ENCODE measurements at regions not wholly inside any gene's neighbourhood (a gene's known extent, or its start where the extent isn't known, plus 50 kb on each side); places are given as distances from the start of the nearest gene placed in this dataset.

GRCh38 chr5:147046281-147046680, 167.7 kb upstream of the PPP2R2B start:
- Histone ChIP-seq H2AFZ (ENCODE audit: low read depth, low read length, poor library complexity, severe bottlenecking) (no peak overlapping the region), H3K27me3 (ENCODE audit: insufficient read depth, low read length) (peaks cover 17% of the 10 kb centered on the region), H3K36me3 (ENCODE audit: control insufficient read depth in 1 of 2, insufficient read depth in 2 of 2, low read length in 2 of 2) (no peaks in the 10 kb centered on the region), H3K4me3 (replicated peaks in 1 of 2; ENCODE audit: low read depth in 1 of 2, low read length in 2 of 2) (no peak overlapping the region), H3K79me2 (ENCODE audit: insufficient read depth, low read length) (no peaks in the 10 kb centered on the region), H3K4me1 (ENCODE audit: control insufficient read depth in 1 of 2, insufficient read depth in 2 of 2, low read length in 2 of 2) (no peaks in the 10 kb centered on the region), H3K9me2 (ENCODE audit: insufficient read depth) (no peaks in the 10 kb centered on the region), H4K20me1 (ENCODE audit: insufficient read depth) (no peaks in the 10 kb centered on the region), H3K9me3 (ENCODE audit: control insufficient read depth in 1 of 2, insufficient read depth in 1 of 2, low read depth in 1 of 2, low read length in 2 of 2) (no peaks in the 10 kb centered on the region), H3K27ac (ENCODE audit: low read depth, low read length) (no peak overlapping the region), H3K9ac (ENCODE audit: low read length) (no peak overlapping the region), H3K4me2 (ENCODE audit: low read length) (no peak overlapping the region)
- ChIA-PET CTCF (no interaction called here), POLR2A (no interaction called here), RAD21 (ENCODE audit: low non-redundant PET in 1 of 2, low total read pairs in 2 of 2, uncharacterized antibody in 2 of 2, unreplicated experiment in 2 of 2) (no interaction called here)
- ATAC-seq (no peak), DNase-seq (ENCODE audit: low read depth, low spot score) (no peak)
- TF ChIP-seq MAX (IDR thresholded peaks at IDR 0.05) (no peak), TCF7L2 (IDR thresholded peaks at IDR 0.05; ENCODE audit: borderline replicate concordance, extremely low read depth, insufficient read depth, insufficient read length) (no peak), ZNF274 (IDR thresholded peaks at IDR 0.05; ENCODE audit: low read depth, low read length) (no peak), SRF (IDR thresholded peaks at IDR 0.05; ENCODE audit: low read depth) (no peak), ZFX (IDR thresholded peaks at IDR 0.05) (no peak), JUND (IDR thresholded peaks at IDR 0.05) (no peak), ELF1 (IDR thresholded peaks at IDR 0.05; ENCODE audit: borderline replicate concordance, low read depth) (no peak), EZH2phosphoT487 (IDR thresholded peaks at IDR 0.05; ENCODE audit: borderline replicate concordance) (no peak), SP1 (IDR thresholded peaks at IDR 0.05; ENCODE audit: low read depth) (no peak), CBX3 (IDR thresholded peaks at IDR 0.05; ENCODE audit: low read depth) (no peak), CTCF (IDR thresholded peaks at IDR 0.05 in 2 of 3, conservative IDR thresholded peaks at IDR 0.05 in 1 of 3; ENCODE audit: borderline replicate concordance in 1 of 3, insufficient read depth in 1 of 3, low read depth in 2 of 3, low read length in 2 of 3) (no peak), ATF3 (IDR thresholded peaks at IDR 0.05) (no peak), RAD21 (IDR thresholded peaks at IDR 0.05; ENCODE audit: low read depth) (no peak), SIN3A (IDR thresholded peaks at IDR 0.05; ENCODE audit: low read depth) (no peak), FOSL1 (IDR thresholded peaks at IDR 0.05; ENCODE audit: low read depth) (no peak), CEBPB (IDR thresholded peaks at IDR 0.05; ENCODE audit: low read depth) (no peak), YY1 (IDR thresholded peaks at IDR 0.05; ENCODE audit: extremely low read depth, insufficient replicate concordance, low read depth, low read length) (no peak), POLR2A (IDR thresholded peaks at IDR 0.05; ENCODE audit: borderline replicate concordance, extremely low read depth, insufficient read depth, insufficient read length) (no peak), EZH2 (IDR thresholded peaks at IDR 0.05) (no peak), POLR2AphosphoS5 (IDR thresholded peaks at IDR 0.05; ENCODE audit: low read depth, low read length) (no peak)
- BruUV-seq (replicated peaks) = no TSS peak
- intact Hi-C loops (cut with micrococcal nuclease) = no loop called here
